Endodermal cell (in vitro differentiated cells): ENCODE measurements at regions not wholly inside any gene's neighbourhood (a gene's known extent, or its start where the extent isn't known, plus 50 kb on each side); places are given as distances from the start of the nearest gene placed in this dataset.
"Not testable (repeated sequence)": the region's sequence is repeated elsewhere in the genome, so short reads cannot be mapped to it uniquely, and the experiment has no call there.

Experiments
- DNase-seq: peaks from one replicate; pipeline ENCODE4 v3.0.0-alpha.2; 2017
- H3K27ac ChIP-seq: 2 replicates; pipeline ENCODE4 v1.5.1; 2013; ENCODE audit warnings: mild to moderate bottlenecking, low read depth, low read length, moderate library complexity
- H3K27me3 ChIP-seq: 2 replicates; pipeline ENCODE4 v1.6.1; 2013; ENCODE audit warnings: mild to moderate bottlenecking, low read length, moderate library complexity; ENCODE audit not compliant: insufficient read depth, control insufficient read depth, poor library complexity, severe bottlenecking
- H3K36me3 ChIP-seq: 2 replicates; pipeline ENCODE4 v1.7.0; 2013; ENCODE audit warnings: mild to moderate bottlenecking, low read length, moderate library complexity; ENCODE audit not compliant: control insufficient read depth, insufficient read depth
- H3K4me1 ChIP-seq: one replicate; pipeline ENCODE4 v1.7.0; 2013; ENCODE audit warnings: low read length; ENCODE audit not compliant: control insufficient read depth, insufficient read depth
- H3K4me3 ChIP-seq: 2 replicates; pipeline ENCODE4 v1.5.1; 2013; ENCODE audit warnings: mild to moderate bottlenecking, low read length, moderate library complexity
- H3K9ac ChIP-seq: 2 replicates; pipeline ENCODE4 v1.6.1; 2013; ENCODE audit warnings: mild to moderate bottlenecking, low read length, moderate library complexity; ENCODE audit not compliant: poor library complexity, severe bottlenecking; ENCODE audit errors: extremely low read depth
- H3K9me3 ChIP-seq: 2 replicates; pipeline ENCODE4 v1.6.1; 2013; ENCODE audit warnings: mild to moderate bottlenecking, low read length, moderate library complexity; ENCODE audit not compliant: control insufficient read depth
- H3K27ac Mint-ChIP-seq: 2 replicates; pipeline ENCODE4 v1.8.0; 2020; ENCODE audit warnings: mixed read lengths
- H3K27me3 Mint-ChIP-seq: 2 replicates; pipeline ENCODE4 v1.8.0; 2021; ENCODE audit warnings: mild to moderate bottlenecking, mixed read lengths; ENCODE audit not compliant: insufficient read depth
- H3K36me3 Mint-ChIP-seq: 2 replicates; pipeline ENCODE4 v1.8.0; 2020; ENCODE audit warnings: low read depth, mixed read lengths
- H3K4me1 Mint-ChIP-seq: 2 replicates; pipeline ENCODE4 v1.8.0; 2020; ENCODE audit warnings: mixed read lengths
- H3K4me3 Mint-ChIP-seq: 2 replicates; pipeline ENCODE4 v1.8.0; 2020; ENCODE audit warnings: mild to moderate bottlenecking, moderate library complexity, mixed read lengths
- H3K9me3 Mint-ChIP-seq: 2 replicates; pipeline ENCODE4 v1.8.0; 2020; ENCODE audit warnings: mild to moderate bottlenecking, mixed read lengths
- CTCF ChIP-seq: fragments of 200-600 bp; sonication (generic); conservative IDR thresholded peaks from 2 replicates; pipeline ENCODE4 v1.5.0; 2021; ENCODE audit warnings: antibody characterized with exemption, mild to moderate bottlenecking
- WGBS, 2 experiments: methylation state at CpG; one replicate each; pipeline versions ENCODE4 v1.1.5 to v1.1.7; 2013; ENCODE audit warnings: missing lambda C conversion rate in 2 of 2, mixed read lengths in 1 of 2; ENCODE audit not compliant: insufficient coverage in 1 of 2, insufficient read length in 1 of 2; 5-methylcytosine and 5-hydroxymethylcytosine counted together

GRCh38 chr1:5611431-5611830 lies 380.8 kb downstream of the NPHP4 start:
- no peak overlapping the region for H3K4me3 ChIP-seq
- H3K4me1 Mint-ChIP-seq = no peaks in the 10 kb centered on the region
- no peak for DNase-seq
- peaks cover 19% of the 10 kb centered on the region for H3K9me3 Mint-ChIP-seq
- no peak overlapping the region for H3K4me3 Mint-ChIP-seq
- no peaks in the 10 kb centered on the region for H3K36me3 Mint-ChIP-seq
- H3K27ac ChIP-seq = no peak overlapping the region
- no peaks in the 10 kb centered on the region for H3K36me3 ChIP-seq
- TF ChIP-seq CTCF = no peak
- H3K27me3 ChIP-seq = no peaks in the 10 kb centered on the region
- peaks cover 14% of the 10 kb centered on the region for H3K9me3 ChIP-seq
- 91% methylated on average over 2 of the region's 2 CpGs; no CpG with 5 or more reads in 1 of the 2 experiments for WGBS, 2 experiments
- H3K9ac ChIP-seq = no peak overlapping the region
- H3K27me3 Mint-ChIP-seq = peaks cover 8% of the 10 kb centered on the region
- H3K27ac Mint-ChIP-seq = no peak overlapping the region
- H3K4me1 ChIP-seq = no peaks in the 10 kb centered on the region

GRCh38 chr1:5610432-5610831 lies 381.8 kb downstream of the NPHP4 start:
- no peaks in the 10 kb centered on the region for H3K36me3 Mint-ChIP-seq

GRCh38 chr1:5603353-5604104 lies 388.7 kb downstream of the NPHP4 start:
- no peaks in the 10 kb centered on the region for H3K36me3 Mint-ChIP-seq
- peaks cover 10% of the 10 kb centered on the region for H3K9me3 Mint-ChIP-seq

More at GRCh38 chr1:5610432-5610831, 381.8 kb downstream of the NPHP4 start:
- peaks cover 19% of the 10 kb centered on the region for H3K9me3 Mint-ChIP-seq
- DNase-seq = no peak
- peaks cover 6% of the 10 kb centered on the region for H3K27me3 Mint-ChIP-seq
- no peak overlapping the region for H3K4me3 Mint-ChIP-seq
- Histone ChIP-seq H3K4me3 (no peak overlapping the region), H3K9ac (no peak overlapping the region), H3K4me1 (no peaks in the 10 kb centered on the region), H3K9me3 (peaks cover 14% of the 10 kb centered on the region), H3K27me3 (no peaks in the 10 kb centered on the region), H3K36me3 (no peaks in the 10 kb centered on the region), H3K27ac (no peak overlapping the region)
- no peaks in the 10 kb centered on the region for H3K4me1 Mint-ChIP-seq
- WGBS, 2 experiments = 100% methylated on average over 1 of the region's 1 CpG; no CpG with 5 or more reads in 1 of the 2 experiments
- TF ChIP-seq CTCF = no peak
- no peak overlapping the region for H3K27ac Mint-ChIP-seq

GRCh38 chr1:5602718-5603117 lies 389.5 kb downstream of the NPHP4 start:
- H3K9me3 ChIP-seq, H3K27ac ChIP-seq, H3K27ac Mint-ChIP-seq, H3K4me3 Mint-ChIP-seq, H3K36me3 Mint-ChIP-seq, H3K9ac ChIP-seq, H3K27me3 ChIP-seq, H3K4me1 ChIP-seq, H3K4me3 ChIP-seq, H3K36me3 ChIP-seq, H3K9me3 Mint-ChIP-seq: not testable (repeated sequence)
- 74 to 78% methylated on average over 4 to 5 of the region's 5 CpGs for WGBS, 2 experiments
- DNase-seq = peak; percentile 53
- Mint-ChIP-seq H3K4me1 (peaks cover 24% of the 10 kb centered on the region), H3K27me3 (peaks cover 13% of the 10 kb centered on the region)

More at GRCh38 chr1:5603353-5604104, 388.7 kb downstream of the NPHP4 start:
- Histone ChIP-seq H3K9me3 (peaks cover 6% of the 10 kb centered on the region), H3K36me3 (no peaks in the 10 kb centered on the region), H3K27ac (no peak overlapping the region), H3K9ac (no peak overlapping the region), H3K4me1 (no peaks in the 10 kb centered on the region), H3K4me3 (no peak overlapping the region), H3K27me3 (no peaks in the 10 kb centered on the region)
- peaks cover 16% of the 10 kb centered on the region for H3K4me1 Mint-ChIP-seq
- no peak for DNase-seq
- TF ChIP-seq CTCF = no peak
- no peak overlapping the region for H3K4me3 Mint-ChIP-seq
- peaks cover 13% of the 10 kb centered on the region for H3K27me3 Mint-ChIP-seq
- WGBS, 2 experiments = 87 to 89% methylated on average over 3 of the region's 3 CpGs
- no peak overlapping the region for H3K27ac Mint-ChIP-seq
